H1 (cell line): ENCODE measurements at regions not wholly inside any gene's neighbourhood (a gene's known extent, or its start where the extent isn't known, plus 50 kb on each side); places are given as distances from the start of the nearest gene placed in this dataset.

Source experiments
- CTCF ChIA-PET: fragments of 300-600 bp; sonication (Branson Sonifier 250); formaldehyde crosslinking; loops from one replicate; lab custom pipeline; 2021; ENCODE audit not compliant: partially characterized antibody; lab: Charles Lee
- POLR2A ChIA-PET: fragments of 300-600 bp; sonication (Branson Sonifier 250); formaldehyde crosslinking; loops from one replicate; lab custom pipeline; 2021; ENCODE audit warnings: inconsistent platforms; ENCODE audit not compliant: partially characterized antibody; lab: Charles Lee
- DNase-seq, 2 experiments: peaks; one replicate each; pipeline versions ENCODE4 v3.0.0 to v3.0.0-alpha.2; 2010 to 2022; ENCODE audit warnings: low spot score in 2 of 2, low read depth in 1 of 2, mixed read lengths in 1 of 2
- FAIRE-seq: peaks from 2 replicates; lab custom pipeline; 2011; peaks lifted over from hg19 to GRCh38; lab: Jason Lieb, UNC
- H2AFZ ChIP-seq: 2 replicates; pipeline ENCODE4 v1.8.1; 2012; ENCODE audit warnings: low read length, inconsistent platforms
- H2AK5ac ChIP-seq: 2 replicates; pipeline ENCODE4 v1.6.1; 2013; ENCODE audit warnings: low read depth, low read length
- H2BK120ac ChIP-seq: replicated peaks from 2 replicates; pipeline ENCODE3; 2013; ENCODE audit warnings: low read depth, low read length, inconsistent platforms
- H2BK12ac ChIP-seq: 2 replicates; pipeline ENCODE4 v1.6.1; 2013; ENCODE audit warnings: low read depth, low read length
- H2BK15ac ChIP-seq: 2 replicates; pipeline ENCODE4 v1.6.1; 2013; ENCODE audit warnings: low read length
- H2BK20ac ChIP-seq: 2 replicates; pipeline ENCODE4 v1.6.1; 2013; ENCODE audit warnings: low read length
- H2BK5ac ChIP-seq: 2 replicates; pipeline ENCODE4 v1.6.1; 2013; ENCODE audit warnings: low read depth, low read length
- H3K14ac ChIP-seq: 2 replicates; pipeline ENCODE4 v1.6.1; 2013; ENCODE audit warnings: inconsistent platforms; ENCODE audit not compliant: insufficient read length
- H3K18ac ChIP-seq: 2 replicates; pipeline ENCODE4 v1.6.1; 2013; ENCODE audit warnings: low read length; ENCODE audit errors: extremely low read depth
- H3K23ac ChIP-seq: 2 replicates; pipeline ENCODE4 v1.6.1; 2013; ENCODE audit warnings: inconsistent platforms; ENCODE audit not compliant: insufficient read length
- H3K23me2 ChIP-seq: 2 replicates; pipeline ENCODE4 v1.6.1; 2013; ENCODE audit warnings: low read depth, low read length
- H3K27ac ChIP-seq: 2 replicates; pipeline ENCODE4 v1.6.1; 2011; ENCODE audit warnings: low read depth, low read length, inconsistent platforms
- H3K27me3 ChIP-seq, 4 experiments: replicated peaks in 1 of 4; 1 replicate in 1 of 4; 2 replicates in 3 of 4; pipeline versions ENCODE4 v1.6.1 to v1.8.1; 2011 to 2013; ENCODE audit warnings: low read length in 3 of 4, mild to moderate bottlenecking in 3 of 4, inconsistent platforms in 2 of 4, mixed read lengths in 2 of 4, moderate library complexity in 1 of 4; ENCODE audit not compliant: control insufficient read depth in 3 of 4, insufficient read depth in 3 of 4; ENCODE audit errors: extremely low read depth in 1 of 4
- H3K36me3 ChIP-seq, 4 experiments: 2 replicates each; pipeline versions ENCODE4 v1.6.1 to v1.8.1; 2011 to 2013; ENCODE audit warnings: mild to moderate bottlenecking in 4 of 4, low read length in 3 of 4, moderate library complexity in 2 of 4, control low read depth in 1 of 4, inconsistent platforms in 1 of 4; ENCODE audit not compliant: insufficient read depth in 4 of 4, control insufficient read depth in 2 of 4
- H3K4ac ChIP-seq: replicated peaks from 2 replicates; pipeline ENCODE3; 2013; ENCODE audit warnings: low read length, low read depth, mixed read lengths, inconsistent platforms; ENCODE audit not compliant: insufficient read length
- H3K4me1 ChIP-seq, 4 experiments: replicated peaks in 1 of 4; 1 replicate in 1 of 4; 2 replicates in 3 of 4; pipeline versions ENCODE4 v1.6.1 to v1.8.1; 2011 to 2013; ENCODE audit warnings: low read length in 3 of 4, inconsistent platforms in 2 of 4, mixed read lengths in 1 of 4; ENCODE audit not compliant: insufficient read depth in 4 of 4, control insufficient read depth in 3 of 4
- H3K4me2 ChIP-seq, 2 experiments: 2 replicates each; pipeline versions ENCODE4 v1.6.1 to v1.8.1; 2011 to 2013; ENCODE audit warnings: low read depth in 2 of 2, low read length in 2 of 2, control low read depth in 1 of 2, inconsistent platforms in 1 of 2, mild to moderate bottlenecking in 1 of 2; ENCODE audit not compliant: insufficient read depth in 1 of 2
- H3K4me3 ChIP-seq, 4 experiments: fragments of 200-600, 300-600 bp in 1 of 4; sonication (generic), shearing (Covaris generic), sonication (Bioruptor Twin) in 1 of 4; 2 replicates each; pipeline versions ENCODE4 v1.5.1 to v1.8.1; 2011 to 2016; ENCODE audit warnings: low read length in 4 of 4, low read depth in 3 of 4, control low read depth in 2 of 4, inconsistent platforms in 2 of 4, mild to moderate bottlenecking in 2 of 4, mixed read lengths in 1 of 4, moderate library complexity in 1 of 4; ENCODE audit not compliant: insufficient read depth in 2 of 4; ENCODE audit errors: extremely low read depth in 1 of 4
- H3K56ac ChIP-seq: replicated peaks from 2 replicates; pipeline ENCODE3; 2013; ENCODE audit warnings: low read depth, mild to moderate bottlenecking, mixed read lengths, low read length, inconsistent platforms; ENCODE audit not compliant: insufficient read length
- H3K79me1 ChIP-seq: 2 replicates; pipeline ENCODE4 v1.6.1; 2013; ENCODE audit warnings: low read depth, low read length, control low read depth
- H3K79me2 ChIP-seq, 2 experiments: 2 replicates each; pipeline versions ENCODE4 v1.6.1 to v1.8.1; 2012 to 2013; ENCODE audit warnings: low read length in 2 of 2, mild to moderate bottlenecking in 2 of 2, inconsistent platforms in 1 of 2; ENCODE audit not compliant: insufficient read depth in 2 of 2, control insufficient read depth in 1 of 2
- H3K9ac ChIP-seq, 4 experiments: replicated peaks in 1 of 4; 1 replicate in 1 of 4; 2 replicates in 3 of 4; pipeline versions ENCODE4 v1.6.1 to v1.8.1; 2011 to 2013; ENCODE audit warnings: low read depth in 3 of 4, low read length in 3 of 4, control low read depth in 2 of 4, mild to moderate bottlenecking in 2 of 4, moderate library complexity in 2 of 4, inconsistent platforms in 1 of 4; ENCODE audit errors: extremely low read depth in 1 of 4
- H3K9me3 ChIP-seq, 2 experiments: 2 replicates each; pipeline versions ENCODE4 v1.6.1 to v1.8.1; 2012 to 2013; ENCODE audit warnings: mild to moderate bottlenecking in 2 of 2, moderate library complexity in 2 of 2, control low read depth in 1 of 2, inconsistent platforms in 1 of 2, low read depth in 1 of 2, low read length in 1 of 2, mixed read lengths in 1 of 2; ENCODE audit not compliant: insufficient read depth in 2 of 2
- H4K20me1 ChIP-seq, 2 experiments: replicated peaks in 1 of 2; 2 replicates each; pipeline versions ENCODE3 to v1.8.1; 2011 to 2013; ENCODE audit warnings: inconsistent platforms in 2 of 2, low read length in 2 of 2, mild to moderate bottlenecking in 1 of 2; ENCODE audit not compliant: insufficient read depth in 2 of 2, control insufficient read depth in 1 of 2
- H4K5ac ChIP-seq: 2 replicates; pipeline ENCODE4 v1.6.1; 2013; ENCODE audit warnings: low read length, low read depth, mixed read lengths, inconsistent platforms; ENCODE audit not compliant: insufficient read length
- H4K8ac ChIP-seq: 2 replicates; pipeline ENCODE4 v1.8.0; 2013; ENCODE audit warnings: mild to moderate bottlenecking, moderate library complexity, low read length, inconsistent platforms; ENCODE audit not compliant: insufficient read depth; ENCODE audit errors: extremely low read depth
- H4K91ac ChIP-seq: replicated peaks from 2 replicates; pipeline ENCODE3; 2013; ENCODE audit warnings: low read length, mixed read lengths, inconsistent platforms; ENCODE audit not compliant: insufficient read length
- EZH2 ChIP-seq: fragments of 200-600 bp; sonication (generic); IDR thresholded peaks from 2 replicates; pipeline ENCODE4 v1.7.1; 2012; ENCODE audit warnings: low read depth, mild to moderate bottlenecking, moderate library complexity, low read length, inconsistent platforms; ENCODE audit not compliant: severe bottlenecking
- FOSL1 ChIP-seq: IDR thresholded peaks from 2 replicates; pipeline ENCODE4 v1.6.1; 2011; ENCODE audit warnings: mild to moderate bottlenecking, low read depth, low read length, moderate library complexity; ENCODE audit not compliant: insufficient read depth
- HDAC2 ChIP-seq, 2 experiments: fragments of 300-600 bp in 1 of 2; sonication (generic) in 1 of 2; IDR thresholded peaks; 2 replicates each; pipeline ENCODE4 v1.6.1; 2011 to 2012; ENCODE audit warnings: low read depth in 2 of 2, low read length in 2 of 2, mild to moderate bottlenecking in 2 of 2, moderate library complexity in 2 of 2, borderline replicate concordance in 1 of 2, inconsistent platforms in 1 of 2
- JUN ChIP-seq: IDR thresholded peaks from 2 replicates; pipeline ENCODE4 v1.6.1; 2011; ENCODE audit warnings: low read depth, mild to moderate bottlenecking, improper control_type of control experiment, low read length
- KDM1A ChIP-seq: fragments of 200-600, 300-600 bp; sonication (generic); IDR thresholded peaks from 2 replicates; pipeline ENCODE4 v1.7.1; 2016; ENCODE audit warnings: mild to moderate bottlenecking, low read length, borderline replicate concordance
- KDM5A ChIP-seq: fragments of 200-600 bp; IDR thresholded peaks from 2 replicates; pipeline ENCODE4 v1.7.1; 2012; ENCODE audit warnings: mild to moderate bottlenecking, low read length, inconsistent platforms, mixed read lengths
- NANOG ChIP-seq: IDR thresholded peaks from 2 replicates; pipeline ENCODE4 v1.6.1; 2011; ENCODE audit warnings: low read length, low read depth, mild to moderate bottlenecking, inconsistent platforms; ENCODE audit not compliant: insufficient read depth, poor library complexity, severe bottlenecking
- ZNF274 ChIP-seq: IDR thresholded peaks from 2 replicates; pipeline ENCODE4 v1.7.0; 2012; ENCODE audit warnings: low read length, borderline replicate concordance; ENCODE audit errors: extremely low read depth
- WGBS, 2 experiments: shearing (Covaris generic) in 1 of 2; methylation state at CpG; one replicate each; pipeline versions ENCODE4 v1.1.6 to v1.1.7; 2013 to 2015; ENCODE audit warnings: low lambda C conversion rate in 2 of 2, mixed read lengths in 2 of 2, inconsistent platforms in 1 of 2, low coverage in 1 of 2, missing lambda C conversion rate in 1 of 2; ENCODE audit not compliant: insufficient replicate concordance in 2 of 2, insufficient coverage in 1 of 2, insufficient read length in 1 of 2; ENCODE audit errors: extremely low coverage in 1 of 2, missing lambda C conversion rate in 1 of 2; 5-methylcytosine and 5-hydroxymethylcytosine counted together
- TF ChIP-seq, protein P1 (sequence below): IDR thresholded peaks from 2 replicates; pipeline ENCODE4 v1.6.1; 2012; ENCODE audit warnings: inconsistent platforms
- TF ChIP-seq, protein P2 (sequence below): IDR thresholded peaks from 2 replicates; pipeline ENCODE4 v1.6.1; 2012; ENCODE audit warnings: inconsistent platforms
- TF ChIP-seq, protein P3 (sequence below): IDR thresholded peaks from 2 replicates; pipeline ENCODE4 v1.6.1; 2012; ENCODE audit warnings: low read length, inconsistent platforms

DNA sequence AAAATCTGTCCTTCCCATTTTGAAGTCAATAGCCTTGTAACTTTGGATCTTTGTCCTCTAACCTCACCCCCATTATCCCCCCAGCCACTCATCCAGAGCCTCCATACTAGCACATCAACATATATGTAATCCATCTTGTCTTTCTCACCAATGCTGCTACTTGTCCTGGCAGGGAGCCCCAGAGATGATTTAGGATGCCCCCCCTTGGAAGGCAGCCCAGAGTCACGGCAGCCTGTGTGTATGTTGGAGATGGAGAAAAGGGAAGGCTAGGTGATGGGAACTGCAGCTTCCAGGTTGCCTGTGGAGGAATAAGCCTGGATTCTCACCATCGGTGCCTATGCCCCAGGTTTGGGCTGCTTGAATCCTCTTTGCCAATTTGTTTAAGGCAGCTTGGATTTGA, 51.7 kb upstream of the SCMH1 start:
- no peak overlapping the region for H3K4me3 ChIP-seq
- no peak overlapping the region for H3K4me2 ChIP-seq
- no peaks in the 10 kb centered on the region for H3K79me2 ChIP-seq
- H3K9me3 ChIP-seq, result no peaks in the 10 kb centered on the region
- H4K20me1 ChIP-seq, result no peaks in the 10 kb centered on the region
- H4K5ac ChIP-seq, result no peak overlapping the region
- no peak overlapping the region for H3K4ac ChIP-seq
- H3K79me1 ChIP-seq, result no peaks in the 10 kb centered on the region
- H3K27me3 ChIP-seq, result peaks cover 0 to 2% (median 0%) of the 10 kb centered on the region in 4 experiments; a peak in 1 of 7 replicates
- no peak overlapping the region for H2BK15ac ChIP-seq
- no peak overlapping the region for H3K14ac ChIP-seq
- no peaks in the 10 kb centered on the region for H3K36me3 ChIP-seq
- H3K23ac ChIP-seq, result no peak overlapping the region
- H3K4me1 ChIP-seq, result no peaks in the 10 kb centered on the region
- CTCF ChIA-PET, result interaction anchor here (0.7 to 5.2 kb wide), 5 partner anchors 10 to 162 kb away, joined by 3 to 43 read pairs (median 18); no protein-coding TSS in a partner anchor
- TF ChIP-seq NANOG (no peak), ZNF274 (no peak), KDM5A (no peak), EZH2 (no peak), FOSL1 (no peak), JUN (no peak), HDAC2 (IDR thresholded peaks at IDR 0.05; ENCODE audit: borderline replicate concordance in 1 of 2, low read depth in 2 of 2, low read length in 2 of 2) (no peak), KDM1A (no peak)
- TF ChIP-seq, protein P1, sequence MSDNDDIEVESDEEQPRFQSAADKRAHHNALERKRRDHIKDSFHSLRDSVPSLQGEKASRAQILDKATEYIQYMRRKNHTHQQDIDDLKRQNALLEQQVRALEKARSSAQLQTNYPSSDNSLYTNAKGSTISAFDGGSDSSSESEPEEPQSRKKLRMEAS, result no peak
- TF ChIP-seq, protein P2, sequence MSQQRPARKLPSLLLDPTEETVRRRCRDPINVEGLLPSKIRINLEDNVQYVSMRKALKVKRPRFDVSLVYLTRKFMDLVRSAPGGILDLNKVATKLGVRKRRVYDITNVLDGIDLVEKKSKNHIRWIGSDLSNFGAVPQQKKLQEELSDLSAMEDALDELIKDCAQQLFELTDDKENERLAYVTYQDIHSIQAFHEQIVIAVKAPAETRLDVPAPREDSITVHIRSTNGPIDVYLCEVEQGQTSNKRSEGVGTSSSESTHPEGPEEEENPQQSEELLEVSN, result no peak
- TF ChIP-seq, protein P3, sequence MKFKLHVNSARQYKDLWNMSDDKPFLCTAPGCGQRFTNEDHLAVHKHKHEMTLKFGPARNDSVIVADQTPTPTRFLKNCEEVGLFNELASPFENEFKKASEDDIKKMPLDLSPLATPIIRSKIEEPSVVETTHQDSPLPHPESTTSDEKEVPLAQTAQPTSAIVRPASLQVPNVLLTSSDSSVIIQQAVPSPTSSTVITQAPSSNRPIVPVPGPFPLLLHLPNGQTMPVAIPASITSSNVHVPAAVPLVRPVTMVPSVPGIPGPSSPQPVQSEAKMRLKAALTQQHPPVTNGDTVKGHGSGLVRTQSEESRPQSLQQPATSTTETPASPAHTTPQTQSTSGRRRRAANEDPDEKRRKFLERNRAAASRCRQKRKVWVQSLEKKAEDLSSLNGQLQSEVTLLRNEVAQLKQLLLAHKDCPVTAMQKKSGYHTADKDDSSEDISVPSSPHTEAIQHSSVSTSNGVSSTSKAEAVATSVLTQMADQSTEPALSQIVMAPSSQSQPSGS, result no peak
- no peak overlapping the region for H3K18ac ChIP-seq
- H2AK5ac ChIP-seq, result no peak overlapping the region
- no peak overlapping the region for H3K9ac ChIP-seq
- no peak overlapping the region for H3K27ac ChIP-seq
- FAIRE-seq (no peak), DNase-seq (no peak)
- no peak overlapping the region for H4K8ac ChIP-seq
- H2BK120ac ChIP-seq, result no peak overlapping the region
- no peaks in the 10 kb centered on the region for H3K23me2 ChIP-seq
- 89% methylated on average over 2 of the region's 2 CpGs; no CpG with 5 or more reads in 1 of the 2 experiments for WGBS, 2 experiments
- no peak overlapping the region for H2BK12ac ChIP-seq
- no peak overlapping the region for H4K91ac ChIP-seq
- H3K56ac ChIP-seq, result no peak overlapping the region
- POLR2A ChIA-PET, result interaction anchor here (1.4 to 1.5 kb wide), 2 partner anchors 122 to 129 kb away, joined by 3 read pairs; no protein-coding TSS in a partner anchor
- no peak overlapping the region for H2BK5ac ChIP-seq
- no peak overlapping the region for H2AFZ ChIP-seq
- no peak overlapping the region for H2BK20ac ChIP-seq
